ENCODE measurements at regions not wholly inside any gene's neighbourhood (a gene's known extent, or its start where the extent isn't known, plus 50 kb on each side); places are given as distances from the start of the nearest gene placed in this dataset.

GRCh38 chr1:14245954-14246353 lies 352.5 kb upstream of the KAZN start:
- Histone ChIP-seq H3K27me3 (ENCODE audit: low read length) (no peaks in the 10 kb centered on the region), H3K9me3 (ENCODE audit: low read length) (no peaks in the 10 kb centered on the region), H3K9me2 (replicated peaks; ENCODE audit: low read length) (no peaks in the 10 kb centered on the region), H3K4me2 (ENCODE audit: low read length) (no peak overlapping the region), H2AFZ (ENCODE audit: low read length) (no peak overlapping the region), H3K36me3 (ENCODE audit: low read depth, low read length) (no peaks in the 10 kb centered on the region), H3K4me3 (ENCODE audit: low read length) (no peak overlapping the region), H3K79me2 (ENCODE audit: low read length) (no peaks in the 10 kb centered on the region), H3K4me1 (ENCODE audit: insufficient read depth, low read length) (no peaks in the 10 kb centered on the region), H3K27ac (ENCODE audit: low read length) (no peak overlapping the region), H4K20me1 (ENCODE audit: low read length) (no peaks in the 10 kb centered on the region), H3K9ac (ENCODE audit: low read length) (no peak overlapping the region), H3F3A (ENCODE audit: low read length, unreplicated experiment) (no peaks in the 10 kb centered on the region)
- ATAC-seq = no peak
- ChIA-PET CTCF (no interaction called here), POLR2A (ENCODE audit: unreplicated experiment) (no interaction called here)
- TF ChIP-seq EZH2phosphoT487 (IDR thresholded peaks at IDR 0.05; ENCODE audit: borderline replicate concordance, low read length) = no peak
- no peak for DNase-seq
- no TSS peak for BruUV-seq (replicated peaks)
- intact Hi-C loops (cut with micrococcal nuclease) = loop anchor here (2.0 kb wide), 1 partner anchor 17 kb away; no protein-coding TSS in a partner anchor

GRCh38 chr1:14246471-14246870 lies 352.0 kb upstream of the KAZN start:
- Histone ChIP-seq H3K4me2 (ENCODE audit: low read length) (no peak overlapping the region), H3F3A (ENCODE audit: low read length, unreplicated experiment) (no peaks in the 10 kb centered on the region), H3K27ac (ENCODE audit: low read length) (no peak overlapping the region), H3K4me1 (ENCODE audit: insufficient read depth, low read length) (no peaks in the 10 kb centered on the region), H3K36me3 (ENCODE audit: low read depth, low read length) (no peaks in the 10 kb centered on the region), H4K20me1 (ENCODE audit: low read length) (no peaks in the 10 kb centered on the region), H2AFZ (ENCODE audit: low read length) (no peak overlapping the region), H3K79me2 (ENCODE audit: low read length) (no peaks in the 10 kb centered on the region), H3K9me2 (replicated peaks; ENCODE audit: low read length) (no peaks in the 10 kb centered on the region), H3K27me3 (ENCODE audit: low read length) (no peaks in the 10 kb centered on the region), H3K9ac (ENCODE audit: low read length) (no peak overlapping the region), H3K9me3 (ENCODE audit: low read length) (no peaks in the 10 kb centered on the region), H3K4me3 (ENCODE audit: low read length) (no peak overlapping the region)
- POLR2A ChIA-PET (ENCODE audit: unreplicated experiment) = interaction anchor here (0.6 kb wide), 1 partner anchor 235 kb away, joined by 3 read pairs; no protein-coding TSS in a partner anchor
- ATAC-seq (no peak), DNase-seq (no peak)
- CTCF ChIA-PET = no interaction called here
- no TSS peak for BruUV-seq (replicated peaks)
- intact Hi-C loops (cut with micrococcal nuclease) = loop anchor here (2.0 kb wide), 1 partner anchor 16 kb away; no protein-coding TSS in a partner anchor
- TF ChIP-seq CTCF (conservative IDR thresholded peaks at IDR 0.05; ENCODE audit: low read depth, low read length) = no peak
- no peak for TF ChIP-seq EZH2 (IDR thresholded peaks at IDR 0.05; ENCODE audit: low read length, unreplicated experiment)
- TF ChIP-seq EZH2phosphoT487 (IDR thresholded peaks at IDR 0.05; ENCODE audit: borderline replicate concordance, low read length) = no peak

GRCh38 chr1:14247666-14248065 lies 350.8 kb upstream of the KAZN start:
- Histone ChIP-seq H3K9me3 (ENCODE audit: low read length) (no peaks in the 10 kb centered on the region), H3F3A (ENCODE audit: low read length, unreplicated experiment) (no peaks in the 10 kb centered on the region), H3K9ac (ENCODE audit: low read length) (no peak overlapping the region), H3K4me1 (ENCODE audit: insufficient read depth, low read length) (no peaks in the 10 kb centered on the region), H3K4me3 (ENCODE audit: low read length) (no peak overlapping the region), H3K9me2 (replicated peaks; ENCODE audit: low read length) (no peaks in the 10 kb centered on the region), H3K36me3 (ENCODE audit: low read depth, low read length) (no peaks in the 10 kb centered on the region), H2AFZ (ENCODE audit: low read length) (0 out of 2 replicates have a peak overlapping the region, but pooled peaks have one; percentile 13), H3K79me2 (ENCODE audit: low read length) (no peaks in the 10 kb centered on the region), H3K4me2 (ENCODE audit: low read length) (no peak overlapping the region), H3K27ac (ENCODE audit: low read length) (no peak overlapping the region), H4K20me1 (ENCODE audit: low read length) (no peaks in the 10 kb centered on the region), H3K27me3 (ENCODE audit: low read length) (no peaks in the 10 kb centered on the region)
- ChIA-PET POLR2A (ENCODE audit: unreplicated experiment) (no interaction called here), CTCF (no interaction called here)
- no peak for ATAC-seq
- DNase-seq = no peak
- intact Hi-C loops (cut with micrococcal nuclease) = loop anchor here (2.0 kb wide), 1 partner anchor 15 kb away; no protein-coding TSS in a partner anchor
- no peak for TF ChIP-seq EZH2phosphoT487 (IDR thresholded peaks at IDR 0.05; ENCODE audit: borderline replicate concordance, low read length)
- TF ChIP-seq EZH2 (IDR thresholded peaks at IDR 0.05; ENCODE audit: low read length, unreplicated experiment) = no peak
- TF ChIP-seq CTCF (conservative IDR thresholded peaks at IDR 0.05; ENCODE audit: low read depth, low read length) = no peak
- BruUV-seq (replicated peaks) = no TSS peak
